GM23248 (cell line): ENCODE measurements at regions not wholly inside any gene's neighbourhood (a gene's known extent, or its start where the extent isn't known, plus 50 kb on each side); places are given as distances from the start of the nearest gene placed in this dataset.

Experiments used
- DNase-seq: peaks from one replicate; pipeline ENCODE4 v3.0.0-alpha.2; 2015
- H2AFZ ChIP-seq: fragments of 200-600 bp; sonication (generic); 2 replicates; pipeline ENCODE4 v1.6.1; 2016; ENCODE audit warnings: antibody characterized with exemption
- H3F3A ChIP-seq: fragments of 200-600 bp; sonication (generic); 2 replicates; pipeline ENCODE4 v1.6.1; 2016; ENCODE audit warnings: mild to moderate bottlenecking, antibody characterized with exemption, mixed run types; ENCODE audit not compliant: insufficient read depth
- H3K27ac ChIP-seq: fragments of 200-600 bp; sonication (generic); 2 replicates; pipeline ENCODE4 v1.5.1; 2016; ENCODE audit warnings: mild to moderate bottlenecking
- H3K27me3 ChIP-seq: fragments of 200-600 bp; sonication (generic); replicated peaks from 2 replicates; pipeline ENCODE4 v1.6.1; 2016; ENCODE audit warnings: mild to moderate bottlenecking; ENCODE audit not compliant: insufficient read depth
- H3K36me3 ChIP-seq: fragments of 200-600 bp; sonication (generic); 2 replicates; pipeline ENCODE4 v1.6.1; 2016; ENCODE audit warnings: low read depth, mild to moderate bottlenecking
- H3K4me1 ChIP-seq: fragments of 200-600 bp; sonication (generic); 2 replicates; pipeline ENCODE4 v1.6.1; 2016; ENCODE audit warnings: mild to moderate bottlenecking; ENCODE audit not compliant: insufficient read depth
- H3K4me2 ChIP-seq: fragments of 200-600 bp; sonication (generic); one replicate; pipeline ENCODE4 v1.6.1; 2016; ENCODE audit warnings: mild to moderate bottlenecking; ENCODE audit not compliant: unreplicated experiment
- H3K4me3 ChIP-seq: fragments of 200-600 bp; sonication (generic); 2 replicates; pipeline ENCODE4 v1.5.1; 2016; ENCODE audit warnings: mild to moderate bottlenecking
- H3K79me2 ChIP-seq: fragments of 200-600 bp; sonication (generic); 2 replicates; pipeline ENCODE4 v1.6.1; 2016; ENCODE audit warnings: mild to moderate bottlenecking; ENCODE audit not compliant: insufficient read depth
- H3K9ac ChIP-seq: fragments of 200-600 bp; sonication (generic); 2 replicates; pipeline ENCODE4 v1.6.1; 2016; ENCODE audit warnings: mild to moderate bottlenecking
- H3K9me2 ChIP-seq: fragments of 200-600 bp; sonication (generic); 2 replicates; pipeline ENCODE4 v1.6.1; 2016; ENCODE audit warnings: mixed run types, mild to moderate bottlenecking, moderate library complexity; ENCODE audit not compliant: insufficient read depth
- H3K9me3 ChIP-seq: fragments of 200-600 bp; sonication (generic); one replicate; pipeline ENCODE4 v1.6.1; 2017; ENCODE audit warnings: low read depth
- H4K20me1 ChIP-seq: fragments of 200-600 bp; sonication (generic); 2 replicates; pipeline ENCODE4 v1.6.0; 2016; ENCODE audit not compliant: insufficient read depth
- EZH2 ChIP-seq: fragments of 200-600 bp; sonication (generic); IDR thresholded peaks from 2 replicates; pipeline ENCODE4 v1.6.1; 2018; ENCODE audit warnings: antibody characterized with exemption, mild to moderate bottlenecking; ENCODE audit not compliant: insufficient read depth, poor library complexity, severe bottlenecking
- EZH2phosphoT487 ChIP-seq: fragments of 200-600 bp; sonication (generic); IDR thresholded peaks from 2 replicates; pipeline ENCODE4 v1.6.1; 2018; ENCODE audit warnings: antibody characterized with exemption, moderate library complexity, mild to moderate bottlenecking, low read depth; ENCODE audit not compliant: insufficient read depth
- WGBS, 2 experiments: methylation state at CpG; one replicate each; pipeline ENCODE4 v1.1.6; 2015 to 2017; ENCODE audit warnings: low lambda C conversion rate in 2 of 2, low coverage in 1 of 2; ENCODE audit errors: missing lambda C conversion rate in 2 of 2; 5-methylcytosine and 5-hydroxymethylcytosine counted together
- in situ Hi-C: fragments of 300-500 bp; cut with MboI; formaldehyde crosslinking; loops from 2 replicates; pipeline ENCODE4 v1.15.0; 2020

DNA sequence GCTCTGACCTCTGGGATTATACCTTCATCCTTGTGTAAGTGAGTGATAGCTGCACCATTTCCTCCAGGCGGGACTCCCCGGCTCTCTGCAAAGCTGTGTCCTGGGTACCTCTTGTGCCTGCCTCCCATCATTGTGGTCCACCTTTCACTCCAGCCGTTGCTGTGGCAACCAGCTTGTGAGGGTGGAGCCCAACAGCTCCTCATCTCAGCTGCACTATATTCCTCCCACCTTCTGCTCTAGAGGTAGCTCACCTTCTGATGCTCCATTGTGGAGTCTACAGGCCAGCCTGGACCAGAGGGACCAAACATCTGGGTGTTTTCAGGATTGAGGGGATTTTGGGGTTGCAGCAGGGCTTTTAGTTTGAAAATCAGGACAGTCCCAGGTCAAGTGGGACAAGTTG is 708.2 kb downstream of the UQCRFS1 start:
- no peaks in the 10 kb centered on the region for H4K20me1 ChIP-seq
- peaks cover 14% of the 10 kb centered on the region; the same call in 1 of the 2 replicates for H3K27me3 ChIP-seq
- no peak overlapping the region for H3K4me2 ChIP-seq
- H3K27ac ChIP-seq: no peak overlapping the region
- H3F3A ChIP-seq: no peaks in the 10 kb centered on the region
- H3K9me2 ChIP-seq: no peaks in the 10 kb centered on the region
- 35 to 54% methylated on average over 3 of the region's 3 CpGs for WGBS, 2 experiments
- no peak overlapping the region for H2AFZ ChIP-seq
- no peak for DNase-seq
- no peak for TF ChIP-seq EZH2
- TF ChIP-seq EZH2phosphoT487: no peak
- no peak overlapping the region for H3K4me3 ChIP-seq
- no peaks in the 10 kb centered on the region for H3K36me3 ChIP-seq
- no peak overlapping the region for H3K9ac ChIP-seq
- H3K4me1 ChIP-seq: no peaks in the 10 kb centered on the region
- in situ Hi-C loops: no loop called here
- no peaks in the 10 kb centered on the region for H3K9me3 ChIP-seq
- no peaks in the 10 kb centered on the region for H3K79me2 ChIP-seq

DNA sequence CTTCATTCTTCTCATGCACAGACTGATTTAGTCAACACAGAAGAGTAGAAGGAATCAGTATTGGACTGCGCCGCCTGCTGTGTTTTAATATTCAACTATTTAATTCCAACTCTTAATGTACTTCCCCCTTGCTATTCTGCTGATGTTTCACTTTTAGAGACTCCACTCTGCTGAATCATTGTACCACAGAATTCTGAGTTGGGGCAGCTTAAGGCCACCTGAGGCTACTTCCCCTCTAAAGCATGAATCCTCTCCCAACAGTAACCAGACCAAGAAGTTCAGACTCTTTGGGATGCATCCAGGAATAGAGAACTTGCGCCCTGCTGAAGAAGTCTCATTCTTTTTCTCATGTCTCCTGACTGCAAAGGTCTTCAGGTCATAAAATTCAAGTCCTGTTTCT is 708.8 kb downstream of the UQCRFS1 start:
- Histone ChIP-seq H3K4me1 (no peaks in the 10 kb centered on the region), H4K20me1 (no peaks in the 10 kb centered on the region), H3F3A (no peaks in the 10 kb centered on the region), H3K27me3 (peaks cover 14% of the 10 kb centered on the region; the same call in 1 of the 2 replicates), H3K4me2 (no peak overlapping the region), H3K9ac (no peak overlapping the region), H3K4me3 (no peak overlapping the region), H3K9me3 (no peaks in the 10 kb centered on the region), H3K9me2 (no peaks in the 10 kb centered on the region), H2AFZ (no peak overlapping the region), H3K36me3 (no peaks in the 10 kb centered on the region), H3K79me2 (no peaks in the 10 kb centered on the region), H3K27ac (no peak overlapping the region)
- TF ChIP-seq EZH2phosphoT487 (no peak), EZH2 (no peak)
- no peak for DNase-seq
- WGBS, 2 experiments: 62 to 77% methylated on average over 3 of the region's 3 CpGs
- in situ Hi-C loops: no loop called here

DNA sequence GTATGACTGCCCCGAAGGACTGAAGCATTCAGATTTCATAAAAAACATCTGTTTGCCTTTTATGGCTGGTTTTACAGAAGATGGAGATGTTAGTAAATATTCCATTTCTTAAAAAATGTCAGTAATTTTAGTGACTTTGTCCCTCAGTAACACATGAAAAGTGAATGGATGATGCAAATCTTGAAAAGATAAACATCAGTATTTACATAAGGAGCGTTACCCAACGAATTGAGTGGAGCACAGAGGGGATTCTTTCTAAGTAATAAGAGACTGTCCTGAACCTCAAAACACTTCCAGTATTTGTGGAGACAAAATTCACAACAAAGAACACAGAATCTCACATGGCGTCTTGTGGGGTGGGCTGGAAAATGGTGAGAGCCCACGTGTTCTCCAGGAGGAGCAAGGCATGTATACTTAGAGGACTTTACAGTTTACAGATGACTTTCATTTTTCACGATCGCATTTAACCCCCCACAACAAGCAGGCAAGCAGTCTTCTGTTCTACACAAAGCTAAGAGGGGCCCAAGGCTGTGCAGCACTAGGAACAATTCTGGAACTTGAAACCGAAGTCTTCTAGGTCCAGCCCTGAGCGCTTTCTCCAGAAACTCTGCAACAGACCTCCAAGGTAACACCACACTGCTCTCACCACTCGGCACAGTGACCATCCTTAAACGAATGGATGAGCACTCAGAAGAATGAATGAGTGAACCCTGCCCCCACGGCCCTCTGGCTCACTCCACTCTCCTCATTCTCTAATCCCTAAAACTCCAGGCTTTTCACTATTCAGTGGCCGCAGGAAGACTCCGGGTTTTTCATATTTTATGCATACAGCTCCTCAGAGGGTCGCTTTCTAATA is 709.8 kb downstream of the UQCRFS1 start:
- WGBS, 2 experiments: 15 to 19% methylated on average over 15 of the region's 15 CpGs
- no peak for DNase-seq
- no peak overlapping the region for H3K4me2 ChIP-seq
- 0 out of 2 replicates have a peak, but pooled peaks cover 8% of the 10 kb centered on the region for H3K27me3 ChIP-seq
- H4K20me1 ChIP-seq: no peaks in the 10 kb centered on the region
- no peaks in the 10 kb centered on the region for H3K4me1 ChIP-seq
- no peaks in the 10 kb centered on the region for H3K79me2 ChIP-seq
- H3K9me3 ChIP-seq: no peaks in the 10 kb centered on the region
- H3K9ac ChIP-seq: no peak overlapping the region
- no peaks in the 10 kb centered on the region for H3F3A ChIP-seq
- H3K9me2 ChIP-seq: no peaks in the 10 kb centered on the region
- no peak overlapping the region for H3K27ac ChIP-seq
- in situ Hi-C loops: no loop called here
- no peaks in the 10 kb centered on the region for H3K36me3 ChIP-seq
- no peak overlapping the region for H2AFZ ChIP-seq
- no peak for TF ChIP-seq EZH2phosphoT487
- TF ChIP-seq EZH2: no peak
- H3K4me3 ChIP-seq: no peak overlapping the region

DNA sequence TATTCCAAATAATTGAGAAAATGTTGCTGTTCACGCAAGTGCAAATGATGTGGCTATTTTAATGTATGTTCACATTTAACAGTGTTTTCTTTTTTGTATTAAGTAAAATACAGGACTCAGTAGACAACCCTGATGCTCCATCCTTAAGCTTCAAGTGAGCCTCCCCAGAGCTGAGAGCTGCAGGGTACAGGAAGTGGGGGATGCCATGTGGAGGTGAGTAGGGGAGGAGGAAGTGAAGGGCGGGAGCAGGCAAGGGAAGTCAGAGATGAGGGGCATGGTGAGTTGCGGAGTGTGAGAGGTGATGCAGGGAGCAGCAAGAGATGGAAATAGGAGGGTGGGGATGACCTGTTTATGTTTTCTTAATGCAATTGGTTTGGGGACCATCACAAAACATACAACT is 711.0 kb downstream of the UQCRFS1 start:
- Histone ChIP-seq H3K79me2 (no peaks in the 10 kb centered on the region), H3K36me3 (no peaks in the 10 kb centered on the region), H3K27me3 (0 out of 2 replicates have a peak, but pooled peaks cover 8% of the 10 kb centered on the region), H3K4me2 (no peak overlapping the region), H3K27ac (no peak overlapping the region), H3K9me2 (no peaks in the 10 kb centered on the region), H3K4me1 (no peaks in the 10 kb centered on the region), H4K20me1 (no peaks in the 10 kb centered on the region), H3K9ac (no peak overlapping the region), H3F3A (no peaks in the 10 kb centered on the region), H3K4me3 (no peak overlapping the region), H2AFZ (no peak overlapping the region), H3K9me3 (no peaks in the 10 kb centered on the region)
- no peak for TF ChIP-seq EZH2phosphoT487
- no peak for TF ChIP-seq EZH2
- 39 to 43% methylated on average over 3 of the region's 3 CpGs for WGBS, 2 experiments
- in situ Hi-C loops: no loop called here
- no peak for DNase-seq
